MCF 10A (cell line): ENCODE measurements at regions not wholly inside any gene's neighbourhood (a gene's known extent, or its start where the extent isn't known, plus 50 kb on each side); places are given as distances from the start of the nearest gene placed in this dataset.

Source experiments
- BruUV-seq: library from RNA; stranded (reverse); fragments of 400-500 nt; replicated peaks from 2 replicates; lab custom pipeline; 2021; lab: Mats Ljungman, UMichigan
- CTCF ChIA-PET: fragments of 300-600 bp; sonication (Branson Sonifier 250); formaldehyde crosslinking; extraction: SDS; loops from one replicate; lab custom pipeline; 2021; ENCODE audit warnings: antibody characterized with exemption, inconsistent platforms; lab: Yijun Ruan, JAX
- POLR2A ChIA-PET: fragments of 300-600, 350-650 bp; sonication (Branson Sonifier 250); formaldehyde crosslinking; extraction: SDS; loops from one replicate; lab custom pipeline; 2020; ENCODE audit warnings: antibody characterized with exemption, inconsistent platforms; lab: Yijun Ruan, JAX
- DNase-seq: peaks from one replicate; pipeline ENCODE4 v3.0.0-alpha.2; 2018; ENCODE audit not compliant: unreplicated experiment
- H3K27ac Mint-ChIP-seq: one replicate; pipeline ENCODE4 v1.8.0; 2022; ENCODE audit warnings: mild to moderate bottlenecking, low read depth, mixed read lengths; ENCODE audit not compliant: unreplicated experiment
- H3K27me3 Mint-ChIP-seq: one replicate; pipeline ENCODE4 v1.8.0; 2022; ENCODE audit warnings: mixed read lengths; ENCODE audit not compliant: insufficient read depth, unreplicated experiment
- H3K36me3 Mint-ChIP-seq: one replicate; pipeline ENCODE4 v1.8.0; 2022; ENCODE audit warnings: mild to moderate bottlenecking, moderate library complexity, mixed read lengths; ENCODE audit not compliant: insufficient read depth, unreplicated experiment
- H3K4me1 Mint-ChIP-seq: one replicate; pipeline ENCODE4 v1.8.0; 2022; ENCODE audit warnings: mixed read lengths; ENCODE audit not compliant: insufficient read depth, unreplicated experiment
- H3K4me3 Mint-ChIP-seq: one replicate; pipeline ENCODE4 v1.8.0; 2022; ENCODE audit warnings: mild to moderate bottlenecking, moderate library complexity, mixed read lengths; ENCODE audit not compliant: unreplicated experiment
- H3K9me3 Mint-ChIP-seq: one replicate; pipeline ENCODE4 v1.8.0; 2022; ENCODE audit warnings: mixed read lengths; ENCODE audit not compliant: unreplicated experiment
- intact Hi-C: fragments of 100-400 bp; cut with micrococcal nuclease; formaldehyde crosslinking; loops from 2 replicates; pipeline ENCODE4 v1.14.1; 2022
- TF ChIP-seq, protein P1 (sequence below): fragments of 200-600 bp; IDR thresholded peaks from one replicate; pipeline ENCODE4 v1.8.0; 2022; ENCODE audit warnings: antibody characterized with exemption, mild to moderate bottlenecking; ENCODE audit not compliant: unreplicated experiment

DNA sequence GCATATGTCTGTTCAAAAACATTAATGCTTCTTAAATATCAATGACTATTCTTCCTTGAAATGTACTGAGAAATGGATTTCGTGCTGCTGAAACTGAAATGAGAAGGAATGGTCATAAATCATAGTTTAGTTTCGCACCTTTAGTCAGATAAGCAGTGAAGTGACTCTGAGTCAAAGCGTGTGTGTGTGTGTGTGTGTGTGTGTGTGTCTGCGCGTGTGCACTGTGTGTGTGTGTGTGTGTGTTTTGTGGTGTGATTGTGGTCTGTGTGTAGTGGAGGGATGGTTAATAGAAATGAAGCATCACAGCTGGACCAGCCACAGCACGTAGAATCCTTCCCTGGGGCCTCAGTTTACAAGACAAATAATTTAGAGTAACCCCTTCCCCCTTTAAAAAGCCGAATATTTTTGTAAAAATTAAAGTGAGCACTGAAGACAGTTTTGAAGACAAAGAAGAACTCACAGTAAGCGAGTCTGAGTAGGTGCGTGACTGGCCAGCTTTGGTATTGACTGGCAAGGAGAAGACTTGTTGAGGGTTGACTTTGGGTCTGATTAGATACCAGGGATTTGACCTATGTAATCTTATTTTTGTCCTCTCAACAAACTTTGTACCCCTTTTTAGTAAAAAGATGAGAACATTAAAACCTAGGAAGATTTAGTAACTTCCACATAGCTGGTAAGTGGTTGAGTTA, 202.0 kb upstream of the IL12A start:
- intact Hi-C loops = loop anchor here (1.0 kb wide), 1 partner anchor 21 kb away; no protein-coding TSS in a partner anchor
- TF ChIP-seq, protein P1, sequence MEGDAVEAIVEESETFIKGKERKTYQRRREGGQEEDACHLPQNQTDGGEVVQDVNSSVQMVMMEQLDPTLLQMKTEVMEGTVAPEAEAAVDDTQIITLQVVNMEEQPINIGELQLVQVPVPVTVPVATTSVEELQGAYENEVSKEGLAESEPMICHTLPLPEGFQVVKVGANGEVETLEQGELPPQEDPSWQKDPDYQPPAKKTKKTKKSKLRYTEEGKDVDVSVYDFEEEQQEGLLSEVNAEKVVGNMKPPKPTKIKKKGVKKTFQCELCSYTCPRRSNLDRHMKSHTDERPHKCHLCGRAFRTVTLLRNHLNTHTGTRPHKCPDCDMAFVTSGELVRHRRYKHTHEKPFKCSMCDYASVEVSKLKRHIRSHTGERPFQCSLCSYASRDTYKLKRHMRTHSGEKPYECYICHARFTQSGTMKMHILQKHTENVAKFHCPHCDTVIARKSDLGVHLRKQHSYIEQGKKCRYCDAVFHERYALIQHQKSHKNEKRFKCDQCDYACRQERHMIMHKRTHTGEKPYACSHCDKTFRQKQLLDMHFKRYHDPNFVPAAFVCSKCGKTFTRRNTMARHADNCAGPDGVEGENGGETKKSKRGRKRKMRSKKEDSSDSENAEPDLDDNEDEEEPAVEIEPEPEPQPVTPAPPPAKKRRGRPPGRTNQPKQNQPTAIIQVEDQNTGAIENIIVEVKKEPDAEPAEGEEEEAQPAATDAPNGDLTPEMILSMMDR = no peak
- peak overlapping the region; percentile 89 for H3K27ac Mint-ChIP-seq
- peak overlapping the region; percentile 3 for H3K4me3 Mint-ChIP-seq
- CTCF ChIA-PET = interaction anchor here (0.6 to 3.3 kb wide), 13 partner anchors 11 to 526 kb away, joined by 3 to 15 read pairs (median 5); no protein-coding TSS in a partner anchor
- POLR2A ChIA-PET = interaction anchor here (0.8 to 10.0 kb wide), 19 partner anchors 11 to 779 kb away, joined by 3 to 212 read pairs (median 4); no protein-coding TSS in a partner anchor
- H3K9me3 Mint-ChIP-seq = no peaks in the 10 kb centered on the region
- H3K36me3 Mint-ChIP-seq = no peaks in the 10 kb centered on the region
- no peak for DNase-seq
- TSS peak; percentile 48 for BruUV-seq
- H3K27me3 Mint-ChIP-seq = no peaks in the 10 kb centered on the region
- peaks cover 55% of the 10 kb centered on the region for H3K4me1 Mint-ChIP-seq

DNA sequence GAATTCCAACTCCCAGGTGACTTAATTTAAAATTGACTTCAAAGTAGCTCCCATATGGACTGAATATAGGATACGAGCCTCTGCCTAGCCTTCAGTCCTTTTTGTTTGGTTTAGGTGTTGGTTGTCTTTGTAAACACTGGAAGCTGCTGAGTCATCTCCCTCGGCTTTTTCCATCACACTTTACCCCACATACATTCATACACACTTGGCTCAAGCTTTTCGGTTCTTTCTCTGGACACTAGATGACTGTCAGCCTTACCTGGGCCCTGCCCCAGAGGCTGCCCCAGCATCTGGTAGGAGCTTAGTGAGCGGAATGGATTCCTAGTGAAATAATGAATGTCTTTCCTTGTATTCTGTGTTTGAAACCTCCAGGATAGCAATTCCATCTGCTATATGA, 201.5 kb upstream of the IL12A start:
- Mint-ChIP-seq H3K4me3 (peak overlapping the region; percentile 47), H3K27me3 (no peaks in the 10 kb centered on the region), H3K27ac (peak overlapping the region; percentile 89), H3K36me3 (no peaks in the 10 kb centered on the region), H3K4me1 (peaks cover 55% of the 10 kb centered on the region), H3K9me3 (no peaks in the 10 kb centered on the region)
- POLR2A ChIA-PET = interaction anchor here (0.8 to 10.0 kb wide), 19 partner anchors 10 to 779 kb away, joined by 3 to 212 read pairs (median 4); no protein-coding TSS in a partner anchor
- TF ChIP-seq, protein P1 = no peak
- intact Hi-C loops = loop anchor here (1.0 kb wide), 1 partner anchor 22 kb away; no protein-coding TSS in a partner anchor
- no TSS peak for BruUV-seq
- peak; percentile 94 for DNase-seq
- CTCF ChIA-PET = interaction anchor here (0.6 to 3.3 kb wide), 12 partner anchors 12 to 526 kb away, joined by 3 to 15 read pairs (median 6); no protein-coding TSS in a partner anchor

DNA sequence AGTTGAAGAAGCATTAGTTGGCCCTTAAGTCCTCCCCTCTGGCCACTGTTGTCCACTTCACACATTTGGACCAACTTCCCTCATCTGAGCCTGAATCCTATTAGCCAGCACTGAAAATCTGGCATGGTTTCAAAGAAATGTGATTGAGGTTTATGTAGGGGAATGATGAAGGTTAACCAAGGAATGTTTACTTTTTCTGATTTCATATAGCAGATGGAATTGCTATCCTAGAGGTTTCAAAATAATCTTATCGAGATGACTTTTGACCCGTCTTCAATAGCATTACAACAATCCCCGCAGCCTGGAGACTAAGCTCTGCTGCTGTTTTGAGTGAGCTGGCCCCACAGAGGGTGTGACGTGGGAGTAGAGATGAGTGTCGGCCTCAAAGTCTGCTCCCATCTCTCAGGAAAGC, 200.8 kb upstream of the IL12A start:
- Mint-ChIP-seq H3K36me3 (no peaks in the 10 kb centered on the region), H3K27ac (peak overlapping the region; percentile 89), H3K9me3 (no peaks in the 10 kb centered on the region), H3K4me3 (peak overlapping the region; percentile 47), H3K27me3 (no peaks in the 10 kb centered on the region), H3K4me1 (peaks cover 55% of the 10 kb centered on the region)
- TF ChIP-seq, protein P1 = no peak
- ChIA-PET POLR2A (interaction anchor here (0.7 to 10.0 kb wide), 18 partner anchors 10 to 778 kb away, joined by 3 to 212 read pairs (median 4); no protein-coding TSS in a partner anchor), CTCF (interaction anchor here (0.7 to 2.2 kb wide), 11 partner anchors 13 to 527 kb away, joined by 3 to 15 read pairs (median 5); no protein-coding TSS in a partner anchor)
- intact Hi-C loops = loop anchor here (1.0 kb wide), 1 partner anchor 22 kb away; no protein-coding TSS in a partner anchor
- peak; percentile 60 for DNase-seq
- BruUV-seq = no TSS peak

DNA sequence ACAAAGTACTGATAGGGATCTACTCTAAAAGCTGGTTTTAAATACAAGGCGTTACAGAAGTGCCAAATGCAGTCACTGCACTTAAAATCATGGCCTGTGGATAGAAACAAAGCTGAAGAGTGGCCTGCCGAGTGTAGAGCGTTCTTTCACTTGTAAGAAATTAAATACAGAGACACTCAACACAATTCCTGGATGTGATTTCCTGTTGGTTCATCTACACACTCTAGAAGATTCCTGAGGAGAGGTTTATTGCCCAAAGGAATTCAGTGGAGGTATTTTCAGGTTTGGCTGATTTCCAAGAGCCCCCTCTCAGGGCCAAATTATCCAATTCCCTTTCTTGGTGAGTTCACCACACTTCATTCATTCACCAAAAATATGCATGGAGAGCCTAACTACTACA, 200.3 kb upstream of the IL12A start:
- no TSS peak for BruUV-seq
- peak overlapping the region; percentile 47 for H3K4me3 Mint-ChIP-seq
- CTCF ChIA-PET = interaction anchor here (0.7 to 2.2 kb wide), 7 partner anchors 17 to 151 kb away, joined by 3 to 15 read pairs (median 5); no protein-coding TSS in a partner anchor
- TF ChIP-seq, protein P1 = no peak
- POLR2A ChIA-PET = interaction anchor here (0.7 to 10.0 kb wide), 9 partner anchors 9 to 414 kb away, joined by 3 to 212 read pairs (median 8); no protein-coding TSS in a partner anchor
- peak overlapping the region; percentile 89 for H3K27ac Mint-ChIP-seq
- H3K9me3 Mint-ChIP-seq = no peaks in the 10 kb centered on the region
- H3K4me1 Mint-ChIP-seq = peaks cover 51% of the 10 kb centered on the region
- H3K36me3 Mint-ChIP-seq = no peaks in the 10 kb centered on the region
- no peak for DNase-seq
- H3K27me3 Mint-ChIP-seq = no peaks in the 10 kb centered on the region
- intact Hi-C loops = no loop called here
